NCI-H1105 treated with DMSO at 0.1 percent for 48 hours (cell line): ENCODE measurements at regions not wholly inside any gene's neighbourhood (a gene's known extent, or its start where the extent isn't known, plus 50 kb on each side); places are given as distances from the start of the nearest gene placed in this dataset.

ENCODE experiments used
- DNase-seq: peaks from one replicate; lab custom pipeline; 2025; lab: John Stamatoyannopoulos, UW

DNA sequence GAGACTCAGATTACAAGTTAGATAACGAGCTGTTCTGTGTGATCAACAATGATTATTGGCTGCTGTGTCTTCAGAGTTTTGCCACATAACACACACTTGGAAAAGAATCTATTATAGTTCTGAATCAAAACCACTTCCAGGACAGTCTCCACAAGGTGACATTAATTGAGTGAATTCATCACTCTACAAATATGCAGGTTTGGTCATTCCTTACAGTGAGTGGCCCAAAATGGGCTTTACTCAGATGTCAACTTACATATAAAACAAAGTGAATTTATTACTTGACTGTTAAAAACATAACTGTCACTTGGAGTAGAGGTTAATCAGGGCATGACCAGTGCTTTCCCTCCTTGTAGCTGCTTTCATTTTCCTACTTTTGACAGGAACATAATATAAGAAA is 984.3 kb downstream of the REEP3 start:
- no peak for DNase-seq

DNA sequence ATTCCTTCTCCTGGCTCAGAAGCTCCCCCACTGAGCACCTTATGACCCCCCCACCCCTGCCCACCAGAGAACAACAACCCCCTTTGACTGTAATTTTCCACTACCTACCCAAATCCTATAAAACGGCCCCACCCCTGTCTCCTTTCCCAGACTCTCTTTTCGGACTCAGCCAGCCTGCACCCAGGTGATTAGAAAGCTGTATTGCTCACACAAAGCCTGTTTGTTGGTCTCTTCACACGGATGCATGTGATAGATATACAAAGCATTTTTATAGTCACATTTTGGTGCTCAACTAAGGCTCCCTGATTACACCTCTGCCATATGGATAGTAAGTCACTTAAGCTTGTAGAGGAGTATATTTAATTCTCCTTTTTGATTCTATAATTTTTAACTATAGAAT is 985.8 kb downstream of the REEP3 start:
- no peak for DNase-seq

DNA sequence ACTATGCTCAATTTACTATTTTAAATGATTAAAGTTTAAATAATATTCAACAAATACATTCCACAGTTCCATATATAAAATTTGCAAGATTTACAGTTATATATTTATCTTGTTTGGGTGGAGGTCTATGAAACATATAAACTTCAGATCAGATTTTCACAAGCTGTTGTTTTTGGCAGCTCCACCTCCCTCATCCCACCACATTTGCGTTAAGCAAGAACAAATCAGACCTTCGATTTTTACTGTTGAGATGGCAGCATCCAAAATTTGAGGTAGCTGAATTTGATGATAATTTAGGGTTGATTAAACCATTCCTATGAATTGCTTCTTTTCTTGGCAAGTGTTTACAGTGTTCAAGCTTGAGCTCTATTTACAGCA is 986.4 kb downstream of the REEP3 start:
- no peak for DNase-seq

DNA sequence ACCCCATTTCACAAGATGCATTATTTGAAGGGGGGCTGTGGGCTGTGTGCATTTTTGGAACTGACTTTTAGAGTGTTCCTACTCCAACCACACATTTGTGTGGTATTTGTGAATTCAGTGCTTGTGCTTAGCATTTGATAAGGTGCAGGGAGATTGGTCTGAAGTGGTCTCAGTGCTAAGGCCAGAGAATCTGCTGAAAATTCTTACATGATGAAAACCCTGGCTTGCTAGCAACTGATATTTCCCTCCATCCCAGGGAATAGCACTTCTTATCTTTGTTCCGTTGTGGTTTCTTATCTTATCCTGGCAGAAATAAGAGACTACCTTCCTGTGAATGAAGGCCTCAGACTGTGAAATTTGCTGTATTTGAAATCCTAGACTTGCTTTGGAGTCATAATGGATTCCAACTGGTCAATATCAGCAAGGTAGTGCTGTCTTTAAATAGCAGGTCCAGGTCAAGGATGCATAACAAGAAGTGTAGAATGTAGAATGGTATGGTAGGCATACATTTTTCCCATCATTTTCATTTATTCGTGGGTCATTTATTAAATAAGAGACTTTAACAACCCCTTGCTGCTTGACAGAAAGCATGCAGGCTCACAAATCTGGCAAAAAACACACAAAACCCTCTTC is 986.9 kb downstream of the REEP3 start:
- no peak for DNase-seq

DNA sequence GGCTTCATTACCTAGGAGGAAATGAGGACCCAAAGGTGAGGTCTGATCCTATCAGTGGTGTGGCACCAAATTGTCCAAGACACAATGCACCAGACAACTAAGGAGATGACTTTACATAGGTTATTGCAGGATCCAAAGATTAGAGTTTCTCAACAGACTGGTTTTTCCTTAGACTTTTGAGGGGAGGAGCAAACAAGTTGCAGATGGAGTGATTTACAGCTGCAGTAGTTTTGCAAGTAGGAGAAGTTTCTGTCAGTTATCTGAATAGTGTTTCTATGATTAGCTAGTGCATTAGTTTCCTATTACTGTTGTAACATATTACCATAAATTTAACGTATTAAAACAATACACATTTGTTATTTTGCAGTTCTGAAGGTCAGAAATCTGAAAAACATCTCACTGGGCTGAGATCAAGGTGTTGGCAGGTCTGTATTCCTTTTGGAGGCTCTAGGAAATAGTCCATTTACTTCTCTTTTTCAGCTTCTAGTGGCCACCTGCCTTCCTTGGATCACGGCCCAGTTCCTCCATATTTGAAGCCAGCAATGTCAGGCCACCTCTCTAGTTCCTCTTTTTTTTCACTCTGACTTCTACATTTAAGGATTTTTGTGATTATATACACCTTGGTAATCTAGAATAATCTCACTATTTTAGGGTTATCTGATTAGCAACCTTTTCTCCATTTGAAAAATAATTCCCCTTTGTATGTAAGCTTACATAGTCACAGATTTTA is 994.9 kb downstream of the REEP3 start:
- no peak for DNase-seq

DNA sequence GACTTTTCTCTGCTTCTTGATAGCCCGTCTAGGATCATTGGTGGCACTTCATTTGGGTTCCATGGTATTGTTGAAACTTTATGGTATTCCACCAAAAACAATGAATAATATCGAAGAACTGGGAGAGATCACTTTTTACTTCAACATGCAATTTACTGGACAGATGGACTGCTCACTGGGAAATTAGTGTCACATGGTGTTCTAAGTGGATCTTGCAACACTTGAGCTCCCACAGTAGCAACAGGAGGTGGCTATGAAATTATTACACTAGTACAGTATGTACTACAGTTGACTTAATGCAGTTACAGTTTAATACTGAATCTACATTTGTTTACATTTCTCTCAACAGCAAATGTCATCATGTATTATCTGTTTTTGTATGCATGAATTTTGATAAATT is 997.3 kb downstream of the REEP3 start:
- no peak for DNase-seq

DNA sequence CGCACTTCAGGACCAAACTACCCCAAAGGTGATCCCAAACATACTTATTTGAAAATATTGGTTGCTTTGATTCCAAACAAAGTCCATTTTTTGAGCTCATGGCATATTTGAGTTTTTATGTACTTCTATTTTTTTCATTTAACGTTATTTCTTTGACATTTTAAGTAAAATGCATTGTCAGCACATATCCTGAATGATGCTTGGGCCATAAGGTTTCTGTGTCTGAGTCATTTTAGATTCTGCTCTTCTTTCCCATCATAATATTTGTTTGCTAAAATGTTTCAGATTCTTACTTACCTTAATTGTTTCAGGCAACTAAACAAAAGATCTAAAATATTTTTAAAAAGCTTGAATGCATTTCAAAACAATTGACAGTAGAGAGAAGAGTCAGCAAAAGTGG is 998.2 kb downstream of the REEP3 start:
- DNase-seq, result no peak

DNA sequence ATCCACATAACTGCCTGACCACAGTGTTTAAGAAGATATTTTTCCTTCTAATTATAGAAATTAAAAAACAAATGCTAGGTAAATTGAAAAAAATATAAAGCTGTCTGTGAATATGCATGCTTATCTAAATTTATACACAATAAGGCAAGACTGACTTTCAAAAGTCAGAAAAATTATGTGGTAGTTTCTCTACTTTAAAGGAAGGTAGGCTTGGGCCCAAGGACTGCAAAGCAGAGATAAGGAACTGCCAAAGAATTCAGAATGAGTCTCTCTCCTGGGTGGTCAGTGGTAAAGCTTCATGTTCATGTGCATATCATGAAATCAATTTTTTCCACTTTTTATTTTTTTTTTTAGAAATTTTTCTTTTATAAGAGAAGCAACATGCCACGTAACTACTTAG is 998.6 kb downstream of the REEP3 start:
- no peak for DNase-seq

DNA sequence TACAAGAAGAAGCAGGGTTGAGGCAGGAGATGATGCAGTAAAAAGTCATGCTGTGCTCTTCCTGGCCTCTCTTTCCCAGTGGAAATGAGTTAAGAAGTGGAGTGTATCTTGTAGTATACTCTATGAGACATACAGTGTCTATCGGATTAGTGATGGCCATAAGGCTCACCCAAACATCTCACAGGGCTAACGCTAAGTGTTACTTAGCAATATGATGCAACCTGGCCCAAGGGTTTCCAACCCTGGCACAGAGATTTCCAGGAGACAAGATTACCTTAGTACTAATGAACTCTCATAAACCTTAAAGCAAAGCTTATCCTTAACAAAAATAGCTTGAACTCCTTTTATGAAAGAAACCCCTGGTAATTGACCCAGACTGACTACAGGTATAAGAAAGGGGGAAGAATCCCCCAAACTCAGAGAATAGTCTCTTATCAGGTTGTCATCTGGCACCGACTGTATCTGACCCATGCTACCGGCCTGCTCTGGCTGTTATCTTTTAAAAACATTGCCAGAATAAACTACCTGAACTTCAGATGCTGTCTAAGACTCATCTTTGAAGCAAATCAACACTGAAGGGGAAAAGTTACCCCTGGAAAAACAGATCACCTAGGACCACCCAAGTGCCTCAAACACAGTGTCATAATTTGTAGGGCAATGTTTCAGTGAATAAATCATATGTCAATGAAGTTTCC is 1002.0 kb downstream of the REEP3 start:
- no peak for DNase-seq

DNA sequence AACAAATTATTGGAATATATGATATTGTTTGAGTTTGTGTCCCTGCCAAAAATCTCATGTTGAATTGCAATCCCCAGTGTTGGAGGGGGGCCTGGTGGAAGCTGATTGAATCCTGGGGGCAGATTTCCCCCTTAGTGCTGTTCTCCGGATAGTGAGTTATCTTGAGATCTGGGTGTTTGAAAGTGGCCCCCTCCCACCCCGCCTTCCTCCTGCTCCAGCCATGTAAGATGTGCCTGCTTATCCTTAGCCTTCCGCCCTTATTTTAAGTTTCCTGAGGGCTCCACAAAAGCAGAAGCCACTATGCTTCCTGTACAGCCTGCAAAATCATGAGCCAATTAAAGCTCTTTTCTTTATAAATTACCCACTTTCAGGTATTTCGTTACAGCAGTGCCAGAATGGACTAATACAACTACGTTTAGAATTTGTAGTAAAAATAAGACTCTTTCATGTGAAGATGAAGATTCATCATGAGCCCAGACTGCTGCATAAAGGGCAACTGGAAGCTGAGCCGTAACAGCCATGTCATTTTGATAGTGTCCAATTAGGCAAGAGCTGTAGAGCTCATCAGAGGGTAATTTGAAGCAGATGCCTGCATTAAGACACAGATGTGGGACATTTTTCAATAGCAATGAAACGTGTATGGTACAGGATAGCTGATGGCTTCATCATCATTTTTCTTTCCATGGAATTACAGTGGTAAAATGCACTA is 1007.2 kb downstream of the REEP3 start:
- DNase-seq, result no peak

DNA sequence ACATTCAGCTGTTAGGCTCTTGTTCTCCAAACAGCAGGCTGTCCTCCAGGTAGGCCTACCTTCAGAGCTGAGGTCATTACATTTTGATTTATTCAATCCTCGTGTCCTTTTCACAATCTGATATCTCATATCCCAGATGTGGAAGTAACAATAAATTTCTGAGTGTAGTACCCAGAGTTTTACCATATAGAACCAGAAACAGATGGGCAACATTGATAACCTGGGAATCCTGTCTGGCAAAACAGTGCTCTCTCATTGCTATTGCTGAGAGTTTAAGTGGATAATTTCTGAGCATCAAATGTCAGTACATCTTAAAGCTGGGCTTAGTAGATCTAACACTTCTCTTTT is 1007.8 kb downstream of the REEP3 start:
- DNase-seq, result no peak

DNA sequence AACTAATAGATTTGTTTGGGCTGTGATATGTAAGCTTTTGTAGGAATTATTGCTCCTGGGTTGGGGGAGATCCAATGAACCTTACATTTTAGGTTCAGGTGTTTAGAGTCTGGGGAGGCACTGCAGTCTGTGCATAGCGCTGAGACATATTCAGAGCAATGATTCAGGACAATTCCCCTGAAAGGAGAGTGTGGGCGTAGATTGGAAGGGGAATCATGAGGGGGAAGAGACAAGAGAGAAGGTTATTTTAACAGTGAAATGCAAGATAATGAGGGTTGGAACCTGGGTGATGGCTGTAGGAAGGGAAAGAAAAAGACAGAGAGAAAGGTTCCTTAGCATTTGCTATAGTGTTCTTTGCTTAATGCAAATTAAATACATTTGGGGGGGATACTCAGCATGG is 1013.4 kb downstream of the REEP3 start:
- DNase-seq, result no peak

DNA sequence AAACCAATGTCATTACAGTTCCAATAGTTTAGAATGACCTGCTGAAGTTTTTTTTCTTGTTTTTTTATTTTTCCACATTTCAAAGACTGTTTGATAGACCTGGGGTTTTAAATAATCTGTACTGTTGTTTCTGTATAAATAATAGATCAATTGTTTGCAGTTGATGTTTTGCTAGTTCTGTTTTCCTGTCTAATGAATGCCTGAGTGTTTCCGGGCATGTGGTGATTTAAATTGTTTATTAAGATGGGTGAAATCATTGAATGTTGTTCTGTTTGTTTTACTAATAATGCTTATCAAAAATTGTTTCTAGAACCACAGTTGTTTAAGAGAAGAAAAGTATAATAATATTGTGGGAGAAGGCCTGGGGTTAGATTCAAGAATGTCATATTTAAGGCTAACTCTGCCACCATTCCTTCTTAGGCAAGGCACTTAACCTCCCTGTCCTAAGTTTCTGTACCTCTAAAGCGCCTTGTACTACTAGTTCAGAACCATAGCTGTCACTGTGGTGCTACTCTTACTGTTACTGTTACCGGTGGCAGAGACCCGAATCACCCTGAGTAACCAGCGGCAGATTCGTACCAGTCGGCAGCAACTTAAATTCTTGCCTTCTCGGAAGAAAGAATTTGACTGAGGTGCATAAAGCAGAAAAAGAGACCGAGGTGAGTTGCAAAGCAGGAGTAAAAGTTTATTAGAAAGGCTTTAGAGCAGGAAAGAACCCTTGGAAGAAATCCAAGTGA is 1014.1 kb downstream of the REEP3 start:
- no peak for DNase-seq

DNA sequence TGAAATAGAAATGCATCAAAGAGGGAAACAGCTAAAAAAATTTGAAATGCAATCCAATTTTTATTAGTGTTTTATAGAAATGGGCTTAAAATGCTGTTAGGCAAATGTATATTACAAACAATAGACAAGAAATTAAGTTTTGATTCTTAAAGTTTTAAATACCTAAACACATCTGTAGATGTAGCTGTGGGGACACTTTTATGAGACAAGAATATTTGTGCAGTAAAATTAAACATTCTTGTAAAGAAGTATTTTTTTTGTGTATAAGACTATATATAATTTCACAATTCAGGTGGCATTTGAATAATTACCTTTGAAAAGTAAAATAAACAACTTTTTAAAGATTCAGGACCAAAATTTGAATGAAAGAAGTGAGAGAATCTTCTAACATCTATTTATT is 1015.9 kb downstream of the REEP3 start:
- no peak for DNase-seq

DNA sequence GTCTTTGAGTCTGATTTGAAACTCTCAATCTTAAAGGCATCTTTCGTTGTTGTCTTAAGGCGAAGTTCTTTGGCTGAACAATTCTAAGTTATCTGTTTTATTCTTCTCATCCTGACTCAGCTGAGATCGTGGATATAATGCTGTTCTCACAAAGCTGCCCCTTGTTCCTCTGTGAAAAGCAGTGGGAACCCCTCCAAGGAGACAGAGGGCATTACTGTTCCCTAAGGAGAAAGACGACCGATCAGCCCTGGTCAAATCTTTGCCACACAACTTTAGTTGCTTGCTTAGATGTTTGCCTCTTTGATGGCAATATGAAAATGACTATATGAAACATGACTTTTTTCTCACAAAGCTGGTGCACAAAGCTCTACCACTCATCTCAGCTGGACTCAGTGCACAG is 1016.7 kb downstream of the REEP3 start:
- DNase-seq, result no peak

DNA sequence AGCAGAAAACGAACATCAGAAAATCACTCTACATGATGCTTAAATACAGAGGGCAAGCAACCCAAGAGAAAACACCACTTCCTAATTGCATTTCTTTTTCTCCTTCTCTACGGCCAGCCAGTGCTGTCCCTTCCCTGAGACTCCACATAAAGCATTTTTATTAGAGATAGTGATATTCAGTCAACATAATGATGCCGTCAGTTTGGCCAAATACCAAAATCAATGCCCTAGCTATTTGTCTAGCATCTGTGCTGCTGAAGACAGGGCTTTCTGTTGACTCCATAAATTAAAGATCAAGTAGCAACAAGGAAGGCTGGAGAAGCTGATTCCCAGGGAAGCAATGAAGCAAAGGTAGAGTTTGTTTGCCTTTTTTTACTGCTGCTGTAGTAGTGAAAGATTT is 1024.9 kb downstream of the REEP3 start:
- no peak for DNase-seq

DNA sequence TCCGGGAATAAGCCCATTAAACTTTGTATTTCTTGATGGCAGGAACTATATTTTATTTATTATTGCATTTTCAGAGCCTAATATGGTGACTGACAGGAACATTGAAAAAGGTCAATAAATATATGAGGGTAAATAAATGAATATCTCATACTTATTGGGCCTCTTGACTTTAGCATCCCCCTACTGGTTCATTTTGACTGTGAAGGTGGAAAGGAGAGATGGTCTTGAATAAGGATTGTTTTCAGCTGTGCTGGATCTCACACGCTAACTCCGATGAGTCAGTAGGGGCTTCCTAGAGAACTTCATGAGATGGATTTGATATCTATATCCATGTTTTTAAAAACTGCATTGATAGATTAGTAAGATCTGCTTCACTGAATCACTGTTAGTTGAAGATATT is 1026.0 kb downstream of the REEP3 start:
- DNase-seq, result no peak

DNA sequence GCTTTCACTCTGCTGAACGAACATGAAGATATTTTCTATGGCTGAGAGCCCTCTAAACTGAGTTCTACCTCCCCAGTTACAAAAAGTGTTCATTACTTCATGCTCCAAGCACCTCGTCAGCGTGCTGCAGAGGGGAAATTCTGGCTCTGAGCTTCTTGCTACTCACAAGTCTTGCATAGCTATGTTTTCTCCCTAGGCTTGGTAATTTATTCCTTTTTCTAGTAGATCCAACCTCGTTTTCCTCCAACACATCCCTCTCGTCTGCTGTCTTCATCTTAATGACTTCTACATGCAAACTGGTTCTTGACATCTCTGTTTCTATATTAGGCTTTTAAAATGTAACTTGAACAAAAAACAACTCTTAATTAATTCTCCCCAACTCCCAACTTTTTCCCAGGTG is 1034.5 kb downstream of the REEP3 start:
- DNase-seq, result no peak

DNA sequence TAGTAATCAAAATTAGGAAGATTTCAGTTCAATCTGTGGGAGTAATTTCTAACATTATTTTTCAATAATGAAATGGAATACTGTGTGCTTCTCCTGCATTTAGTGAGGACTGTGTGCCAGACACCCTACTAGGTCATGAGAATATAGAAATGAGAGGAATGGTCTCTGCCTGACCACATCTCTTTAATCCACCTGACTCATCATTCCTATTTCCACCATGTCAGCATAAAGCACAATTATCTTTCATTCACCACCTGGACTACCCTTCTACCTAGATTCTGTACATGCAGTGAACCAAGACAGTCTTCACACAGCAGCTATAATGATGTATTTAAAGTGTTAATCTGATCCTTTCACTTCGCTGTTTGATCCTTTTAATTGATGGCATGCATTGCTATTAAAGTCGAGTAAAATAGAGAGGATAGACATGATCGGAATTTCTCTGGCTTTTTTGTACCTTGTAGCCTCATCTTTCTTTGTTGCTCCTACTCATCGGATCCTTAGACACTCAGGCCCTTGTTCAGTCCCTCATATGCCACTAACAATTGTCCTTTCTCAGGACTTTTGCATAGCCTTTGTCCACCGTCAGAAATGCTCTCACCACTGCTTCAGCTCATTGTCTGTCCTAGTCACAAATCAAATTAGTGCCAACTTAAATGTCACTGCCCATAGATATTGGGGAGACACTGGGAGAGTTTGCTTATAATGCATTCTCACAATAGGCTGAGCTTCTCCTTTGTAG is 1037.1 kb downstream of the REEP3 start:
- no peak for DNase-seq

DNA sequence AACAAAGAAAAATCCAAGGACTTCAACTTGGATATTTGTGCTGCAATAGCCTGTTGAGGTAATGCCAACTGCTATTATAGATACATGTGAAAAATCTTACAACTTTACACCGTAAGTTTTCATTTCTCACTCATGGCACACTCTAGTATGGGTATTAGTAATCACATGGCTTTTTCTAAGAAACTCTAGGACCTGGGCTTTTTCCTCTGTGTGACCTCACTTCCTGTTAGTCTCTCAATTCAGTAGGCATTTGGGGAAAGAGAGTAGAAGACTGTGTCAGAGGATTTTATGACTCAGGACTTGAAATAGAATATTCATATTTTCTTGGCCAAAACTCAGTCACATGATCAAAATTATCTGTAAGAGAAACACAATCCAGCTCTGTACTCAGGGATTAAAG is 1049.9 kb downstream of the REEP3 start:
- no peak for DNase-seq

DNA sequence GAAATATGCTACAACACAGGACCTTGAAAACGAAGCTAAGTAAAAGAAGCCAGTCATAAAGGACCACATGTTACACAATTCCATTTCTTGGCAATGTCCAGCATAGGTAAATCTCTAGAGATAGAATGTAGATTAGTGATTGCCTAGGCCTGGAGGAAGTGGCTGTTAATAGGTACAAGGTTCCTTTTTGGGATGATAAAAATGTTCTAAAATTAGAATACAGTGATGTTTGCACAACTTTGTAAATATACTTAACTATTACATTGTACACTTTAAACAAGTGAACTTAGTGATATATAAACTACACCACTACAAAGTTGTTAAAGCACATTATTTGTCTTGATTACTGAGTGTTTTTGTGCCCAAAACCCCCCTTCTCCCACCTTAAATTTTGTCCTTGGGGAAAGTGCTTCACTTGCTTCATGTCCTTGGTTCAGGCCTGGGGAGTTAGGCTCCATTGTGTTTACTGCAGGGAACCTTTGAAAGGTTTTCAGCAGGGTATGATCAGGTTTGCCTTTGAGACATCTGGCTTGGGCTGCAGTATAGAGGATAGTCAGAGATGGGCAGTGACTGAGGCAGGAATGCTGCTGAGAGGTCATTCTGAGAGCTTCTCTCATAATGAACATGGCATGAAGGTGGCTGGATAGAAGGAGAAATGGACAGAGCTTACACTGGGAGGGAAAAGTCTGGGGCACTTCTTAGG is 1052.6 kb downstream of the REEP3 start:
- no peak for DNase-seq
